ENCODE measurements at regions not wholly inside any gene's neighbourhood (a gene's known extent, or its start where the extent isn't known, plus 50 kb on each side); places are given as distances from the start of the nearest gene placed in this dataset.
"Not testable (repeated sequence)": the region's sequence is repeated elsewhere in the genome, so short reads cannot be mapped to it uniquely, and the experiment has no call there.

DNA sequence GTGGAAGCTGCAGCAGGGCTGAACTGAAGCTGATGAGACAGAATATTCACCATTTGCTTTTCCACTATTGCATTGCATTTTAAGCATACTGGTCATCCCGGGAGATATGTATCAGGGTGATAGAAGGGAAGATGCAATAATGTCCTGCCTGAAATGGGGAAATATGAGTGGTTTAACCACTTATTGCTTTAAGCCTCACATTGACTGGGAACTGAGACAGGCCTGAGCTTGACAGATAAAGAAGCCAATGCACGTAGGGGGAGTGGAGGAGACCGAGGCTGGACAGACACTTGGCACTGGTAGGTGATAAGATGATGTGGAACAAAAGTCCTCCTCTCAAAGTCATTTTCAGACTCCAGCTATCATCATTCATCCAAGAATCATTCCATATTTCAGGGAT is 911.7 kb upstream of the NCAM2 start:
- Histone ChIP-seq H3K27me3 (ENCODE audit: insufficient read depth, low read length) (no peaks in the 10 kb centered on the region), H3K27ac (ENCODE audit: low read length) (no peak overlapping the region), H3K9me3 (ENCODE audit: insufficient read depth, low read depth, low read length) (no peaks in the 10 kb centered on the region)

DNA sequence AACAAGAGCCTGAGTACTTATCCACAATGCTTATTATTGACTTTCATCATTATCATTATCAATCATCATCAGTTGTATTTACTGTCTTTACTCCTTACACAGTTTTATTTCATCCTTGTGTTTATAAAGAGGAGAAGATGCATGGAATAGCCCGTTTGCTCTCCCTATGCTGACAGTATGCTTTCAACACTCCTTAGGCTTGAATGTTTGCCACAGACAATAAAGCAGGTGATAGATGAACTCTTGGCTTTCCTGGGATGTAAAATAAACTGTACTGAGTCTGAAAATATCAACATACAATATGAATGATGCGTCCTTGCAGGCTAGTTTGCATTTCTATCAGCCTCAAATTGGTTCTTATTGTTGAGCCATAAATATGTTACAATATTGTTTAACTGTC is 891.8 kb upstream of the NCAM2 start:
- H3K36me3 ChIP-seq (ENCODE audit: insufficient read depth, low read depth, low read length), result no peaks in the 10 kb centered on the region
- no peaks in the 10 kb centered on the region for H3K27me3 ChIP-seq (ENCODE audit: insufficient read depth, low read length)
- no peak overlapping the region for H3K9ac ChIP-seq (ENCODE audit: low read depth, low read length)
- H3K27ac ChIP-seq (ENCODE audit: low read length), result no peak overlapping the region
- no peak overlapping the region for H3K4me3 ChIP-seq (ENCODE audit: low read length)
- no peaks in the 10 kb centered on the region; the same call in 1 of the 2 replicates for H3K4me1 ChIP-seq (ENCODE audit: insufficient read depth, low read length)
- H3K9me3 ChIP-seq (ENCODE audit: insufficient read depth, low read depth, low read length), result no peaks in the 10 kb centered on the region

More for the DNA sequence above, 911.7 kb upstream of the NCAM2 start:
- Histone ChIP-seq H3K9ac (ENCODE audit: low read depth, low read length) (no peak overlapping the region), H3K36me3 (ENCODE audit: insufficient read depth, low read depth, low read length) (no peaks in the 10 kb centered on the region), H3K4me3 (ENCODE audit: low read length) (no peak overlapping the region), H3K4me1 (ENCODE audit: insufficient read depth, low read length) (no peaks in the 10 kb centered on the region)

DNA sequence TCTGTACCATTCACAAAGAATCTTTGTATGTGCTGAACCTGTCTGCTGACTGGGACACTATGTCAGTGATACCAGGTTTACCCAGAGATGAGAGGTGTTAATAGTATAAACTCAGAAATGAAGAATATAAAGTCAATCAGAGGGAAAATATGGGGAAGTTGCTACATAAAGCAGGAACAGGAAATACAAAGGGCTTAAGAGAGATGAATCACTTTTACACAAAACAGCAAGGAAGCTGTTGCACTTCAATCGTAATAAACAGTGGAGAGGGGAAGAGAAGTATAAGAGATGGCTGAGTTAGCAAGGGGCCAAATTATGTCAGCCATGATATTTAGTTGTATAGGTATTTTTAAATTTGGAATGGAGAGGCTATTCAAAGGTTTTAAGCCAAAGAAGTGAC is 890.2 kb upstream of the NCAM2 start:
- H3K9ac ChIP-seq (ENCODE audit: low read depth, low read length), result no peak overlapping the region
- H3K36me3 ChIP-seq (ENCODE audit: insufficient read depth, low read depth, low read length), result no peaks in the 10 kb centered on the region
- no peaks in the 10 kb centered on the region; the same call in 1 of the 2 replicates for H3K4me1 ChIP-seq (ENCODE audit: insufficient read depth, low read length)
- H3K27ac ChIP-seq (ENCODE audit: low read length), result no peak overlapping the region
- no peaks in the 10 kb centered on the region for H3K27me3 ChIP-seq (ENCODE audit: insufficient read depth, low read length)
- no peak overlapping the region for H3K4me3 ChIP-seq (ENCODE audit: low read length)
- H3K9me3 ChIP-seq (ENCODE audit: insufficient read depth, low read depth, low read length), result no peaks in the 10 kb centered on the region

DNA sequence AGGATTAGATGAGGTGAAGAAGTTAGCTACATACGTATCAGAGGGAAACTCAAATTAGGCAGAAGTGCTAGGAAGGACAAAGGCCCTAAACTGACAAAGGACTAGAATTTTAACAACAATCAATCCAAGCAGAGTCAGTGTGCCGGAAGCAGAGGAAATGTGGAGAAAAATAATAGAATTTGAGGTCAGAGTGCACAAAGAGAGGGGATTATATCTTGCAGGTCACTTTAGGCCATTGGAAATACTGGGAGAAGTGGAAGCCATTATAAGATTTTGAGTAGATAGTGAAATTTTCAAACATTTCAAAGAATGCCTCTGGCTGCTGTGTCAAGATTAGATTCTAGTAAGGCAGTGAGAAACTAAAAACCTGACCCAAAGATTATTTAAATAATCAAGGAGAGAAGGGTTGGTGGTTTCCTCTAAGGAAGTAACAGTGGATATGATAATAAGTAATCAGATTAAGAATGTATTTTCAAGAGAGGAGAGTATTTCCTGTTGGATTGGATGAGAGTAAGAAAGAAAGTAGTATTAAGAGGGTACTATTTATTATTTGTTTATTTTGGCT is 889.2 kb upstream of the NCAM2 start:
- H3K27ac ChIP-seq (ENCODE audit: low read length), result no peak overlapping the region

DNA sequence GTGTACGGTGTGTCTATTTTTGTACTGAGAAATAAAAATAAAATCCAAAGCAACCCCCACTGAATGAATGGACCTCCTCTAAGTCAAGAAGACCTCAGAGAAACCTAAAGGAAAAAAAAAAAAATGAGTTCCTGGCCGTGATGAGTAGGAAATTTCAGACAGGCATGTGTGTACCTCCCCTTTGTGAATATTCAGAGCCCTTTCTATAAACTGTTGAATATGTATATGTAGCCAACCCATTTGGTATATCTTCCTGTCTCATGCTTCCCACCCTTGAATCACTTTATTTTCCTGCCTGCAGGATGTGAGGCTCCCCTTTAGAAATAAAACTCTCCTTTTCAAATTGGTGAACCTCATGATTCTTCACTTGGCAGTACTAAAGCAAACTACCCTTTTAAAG is 887.8 kb upstream of the NCAM2 start:
- H3K4me3 ChIP-seq (ENCODE audit: low read length), result no peak overlapping the region
- H3K27ac ChIP-seq (ENCODE audit: low read length), result no peak overlapping the region
- H3K27me3 ChIP-seq (ENCODE audit: insufficient read depth, low read length), result no peaks in the 10 kb centered on the region
- H3K9me3 ChIP-seq (ENCODE audit: insufficient read depth, low read depth, low read length), result no peaks in the 10 kb centered on the region
- no peaks in the 10 kb centered on the region for H3K36me3 ChIP-seq (ENCODE audit: insufficient read depth, low read depth, low read length)
- no peaks in the 10 kb centered on the region; the same call in 1 of the 2 replicates for H3K4me1 ChIP-seq (ENCODE audit: insufficient read depth, low read length)
- H3K9ac ChIP-seq (ENCODE audit: low read depth, low read length), result no peak overlapping the region

More for the DNA sequence above, 889.2 kb upstream of the NCAM2 start:
- H3K9me3 ChIP-seq (ENCODE audit: insufficient read depth, low read depth, low read length), result no peaks in the 10 kb centered on the region
- H3K27me3 ChIP-seq (ENCODE audit: insufficient read depth, low read length), result no peaks in the 10 kb centered on the region
- H3K4me1 ChIP-seq (ENCODE audit: insufficient read depth, low read length), result no peaks in the 10 kb centered on the region; the same call in 1 of the 2 replicates
- no peak overlapping the region for H3K9ac ChIP-seq (ENCODE audit: low read depth, low read length)
- no peak overlapping the region for H3K4me3 ChIP-seq (ENCODE audit: low read length)
- H3K36me3 ChIP-seq (ENCODE audit: insufficient read depth, low read depth, low read length), result no peaks in the 10 kb centered on the region

DNA sequence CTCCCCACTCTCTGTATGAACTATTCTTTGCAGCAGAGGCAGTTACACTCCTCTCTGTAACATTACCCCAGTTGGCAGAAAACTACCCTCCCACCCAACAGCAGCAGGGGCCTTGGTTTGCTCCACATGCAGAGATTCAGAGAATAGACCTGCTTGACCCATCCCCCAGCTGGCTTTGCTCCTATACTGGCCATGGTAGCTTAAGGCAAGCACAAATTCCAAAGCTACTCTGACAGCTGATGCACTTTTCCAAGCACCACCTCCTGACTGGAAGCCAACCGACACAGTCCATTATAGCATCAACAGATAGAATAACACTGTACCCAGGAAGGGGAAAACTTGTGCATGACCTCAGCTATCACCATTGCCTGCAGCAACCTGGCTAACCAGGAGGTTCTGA is 846.5 kb upstream of the NCAM2 start:
- Histone ChIP-seq H3K27me3 (ENCODE audit: insufficient read depth, low read length) (no peaks in the 10 kb centered on the region), H3K36me3 (ENCODE audit: insufficient read depth, low read depth, low read length) (no peaks in the 10 kb centered on the region), H3K27ac (ENCODE audit: low read length) (no peak overlapping the region), H3K9me3 (ENCODE audit: insufficient read depth, low read depth, low read length) (peaks cover 25% of the 10 kb centered on the region), H3K4me1 (ENCODE audit: insufficient read depth, low read length) (no peaks in the 10 kb centered on the region), H3K9ac (ENCODE audit: low read depth, low read length) (no peak overlapping the region), H3K4me3 (ENCODE audit: low read length) (no peak overlapping the region)

DNA sequence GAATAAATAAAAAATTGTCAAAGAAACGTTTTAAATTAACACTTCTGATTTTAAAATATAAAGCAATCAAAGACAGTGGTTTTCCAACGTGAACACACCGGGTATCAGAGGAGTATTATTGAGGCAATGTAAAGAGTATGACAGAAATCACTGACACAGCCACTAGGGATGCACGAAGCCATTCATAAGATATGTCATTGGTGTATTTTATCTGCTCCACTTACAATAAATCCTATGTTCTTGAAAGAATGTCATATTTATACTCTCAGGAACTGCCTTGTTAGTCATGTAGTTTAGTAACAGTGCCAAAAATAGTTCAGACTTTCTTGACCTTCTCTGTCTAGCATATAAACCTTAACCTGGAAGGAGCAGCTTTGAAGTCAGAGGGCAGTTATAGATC is 835.0 kb upstream of the NCAM2 start:
- no peak overlapping the region for H3K9ac ChIP-seq (ENCODE audit: low read depth, low read length)
- no peaks in the 10 kb centered on the region for H3K9me3 ChIP-seq (ENCODE audit: insufficient read depth, low read depth, low read length)
- H3K27ac ChIP-seq (ENCODE audit: low read length), result no peak overlapping the region
- H3K36me3 ChIP-seq (ENCODE audit: insufficient read depth, low read depth, low read length), result no peaks in the 10 kb centered on the region
- no peaks in the 10 kb centered on the region for H3K27me3 ChIP-seq (ENCODE audit: insufficient read depth, low read length)
- no peak overlapping the region for H3K4me3 ChIP-seq (ENCODE audit: low read length)
- no peaks in the 10 kb centered on the region for H3K4me1 ChIP-seq (ENCODE audit: insufficient read depth, low read length)

DNA sequence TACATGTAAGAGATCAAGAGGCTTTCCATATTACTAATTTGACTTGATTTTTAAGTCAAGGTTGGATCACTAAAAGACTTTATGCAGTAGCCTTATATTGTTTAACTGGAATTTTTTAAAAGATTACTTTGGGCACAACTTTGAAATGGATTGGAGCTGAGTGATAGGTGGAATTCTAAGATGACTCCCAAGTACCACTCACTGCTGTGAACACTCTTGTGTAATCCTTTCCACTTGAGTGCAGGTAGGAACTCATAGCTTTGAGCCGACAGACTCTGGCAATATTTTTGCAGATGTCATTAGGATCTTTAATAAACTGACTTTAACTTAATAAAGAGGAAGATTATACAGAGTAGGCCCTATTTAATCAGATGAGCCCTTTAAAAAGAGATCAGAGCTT is 831.1 kb upstream of the NCAM2 start:
- no peaks in the 10 kb centered on the region for H3K4me1 ChIP-seq (ENCODE audit: insufficient read depth, low read length)

DNA sequence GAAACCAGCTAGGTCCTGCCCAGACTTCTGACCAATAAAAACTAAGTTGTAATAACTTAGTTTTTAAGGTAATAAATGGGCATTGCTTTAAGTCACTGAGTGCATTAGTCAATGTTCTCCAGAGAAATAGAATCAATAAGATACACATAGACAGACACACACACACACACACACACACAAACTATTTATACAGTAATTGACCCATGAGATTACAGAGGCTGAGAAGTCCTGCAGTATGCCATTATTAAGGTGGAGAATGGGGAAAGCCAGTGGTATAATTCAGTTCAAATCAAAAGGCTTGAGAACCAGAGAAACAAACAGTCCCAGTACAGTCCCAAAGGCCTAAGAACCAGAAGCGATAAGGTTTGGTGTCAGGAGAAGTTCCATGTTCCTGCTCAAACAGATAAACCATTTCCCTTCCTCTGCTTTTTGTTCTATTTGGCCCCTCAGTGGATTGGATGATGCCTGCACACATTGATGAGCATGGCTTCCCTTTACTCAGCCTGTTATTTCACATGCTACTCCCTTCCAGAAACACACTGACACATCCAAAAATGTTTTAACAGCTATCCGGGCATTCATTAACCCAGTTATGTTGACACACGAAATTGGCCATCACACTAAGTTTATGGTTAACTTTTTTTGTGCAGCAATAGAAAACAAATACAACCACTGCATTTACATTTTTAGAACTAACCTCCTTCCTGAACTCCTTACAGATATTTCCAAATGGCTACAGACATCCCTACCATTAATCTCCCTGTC is 828.2 kb upstream of the NCAM2 start:
- no peak overlapping the region for H3K4me3 ChIP-seq (ENCODE audit: low read length)
- H3K36me3 ChIP-seq (ENCODE audit: insufficient read depth, low read depth, low read length), result no peaks in the 10 kb centered on the region
- H3K9ac ChIP-seq (ENCODE audit: low read depth, low read length), result no peak overlapping the region
- no peak overlapping the region for H3K27ac ChIP-seq (ENCODE audit: low read length)
- no peaks in the 10 kb centered on the region for H3K4me1 ChIP-seq (ENCODE audit: insufficient read depth, low read length)
- H3K9me3 ChIP-seq (ENCODE audit: insufficient read depth, low read depth, low read length), result no peaks in the 10 kb centered on the region
- H3K27me3 ChIP-seq (ENCODE audit: insufficient read depth, low read length), result no peaks in the 10 kb centered on the region

More for the DNA sequence above, 831.1 kb upstream of the NCAM2 start:
- Histone ChIP-seq H3K36me3 (ENCODE audit: insufficient read depth, low read depth, low read length) (no peaks in the 10 kb centered on the region), H3K27me3 (ENCODE audit: insufficient read depth, low read length) (no peaks in the 10 kb centered on the region), H3K9ac (ENCODE audit: low read depth, low read length) (no peak overlapping the region), H3K27ac (ENCODE audit: low read length) (no peak overlapping the region), H3K4me3 (ENCODE audit: low read length) (no peak overlapping the region), H3K9me3 (ENCODE audit: insufficient read depth, low read depth, low read length) (no peaks in the 10 kb centered on the region)

DNA sequence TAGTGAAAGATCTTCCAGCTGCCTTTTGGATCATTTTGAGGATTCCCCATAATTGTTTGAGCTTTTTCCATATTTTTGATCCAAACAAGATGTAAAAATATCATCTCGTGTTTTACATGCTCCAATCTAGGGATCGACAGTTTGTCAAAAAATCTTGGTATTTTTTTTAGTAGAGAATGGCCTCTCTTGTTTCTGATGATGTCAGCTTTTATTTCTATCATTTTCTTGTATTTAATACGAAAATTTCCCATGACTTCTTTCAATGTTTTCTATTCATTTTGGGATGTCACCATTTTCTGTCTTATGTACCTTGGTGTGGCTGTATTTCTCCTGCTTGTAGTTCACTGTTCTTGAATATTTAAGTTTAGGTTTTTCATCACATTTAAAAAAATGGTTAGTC is 812.0 kb upstream of the NCAM2 start:
- Histone ChIP-seq H3K36me3 (ENCODE audit: insufficient read depth, low read depth, low read length) (no peaks in the 10 kb centered on the region), H3K4me1 (ENCODE audit: insufficient read depth, low read length) (no peaks in the 10 kb centered on the region), H3K9ac (ENCODE audit: low read depth, low read length) (no peak overlapping the region), H3K4me3 (ENCODE audit: low read length) (no peak overlapping the region), H3K9me3 (ENCODE audit: insufficient read depth, low read depth, low read length) (peaks cover 7% of the 10 kb centered on the region), H3K27me3 (ENCODE audit: insufficient read depth, low read length) (no peaks in the 10 kb centered on the region), H3K27ac (ENCODE audit: low read length) (no peak overlapping the region)

DNA sequence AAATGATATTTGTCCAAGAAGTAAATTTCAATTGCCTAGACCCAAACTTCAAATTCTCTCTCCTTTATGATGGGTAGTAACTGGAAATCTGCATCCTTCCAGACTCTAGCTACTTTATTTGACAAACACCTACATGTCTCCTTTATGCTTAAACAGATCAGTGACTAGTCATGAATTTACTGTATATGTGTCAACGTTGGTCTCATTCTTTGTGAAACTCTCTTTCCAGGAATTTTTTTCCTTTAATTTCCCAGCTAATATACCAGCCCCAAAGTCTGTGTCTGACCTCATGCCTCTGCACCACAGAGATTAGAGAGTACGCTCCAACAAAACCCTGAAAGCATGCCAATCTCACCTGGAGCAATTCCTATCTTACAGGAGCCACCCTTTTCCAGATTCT is 811.2 kb upstream of the NCAM2 start:
- Histone ChIP-seq H3K27ac (ENCODE audit: low read length) (no peak overlapping the region), H3K27me3 (ENCODE audit: insufficient read depth, low read length) (no peaks in the 10 kb centered on the region), H3K4me3 (ENCODE audit: low read length) (no peak overlapping the region)

DNA sequence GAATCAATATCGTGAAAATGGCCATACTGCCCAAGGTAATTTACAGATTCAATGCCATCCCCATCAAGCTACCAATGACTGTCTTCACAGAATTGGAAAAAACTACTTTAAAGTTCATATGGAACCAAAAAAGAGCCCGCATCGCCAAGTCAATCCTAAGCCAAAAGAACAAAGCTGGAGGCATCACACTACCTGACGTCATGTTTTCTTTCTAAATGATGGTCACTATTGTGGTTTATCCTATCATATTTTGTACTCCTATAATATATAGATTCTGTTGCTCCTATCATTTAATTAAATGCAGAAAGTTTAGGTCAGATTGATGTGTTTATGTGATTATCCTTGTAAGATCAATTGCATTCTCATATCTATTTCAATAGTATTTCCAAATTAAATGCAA is 796.9 kb upstream of the NCAM2 start:
- not testable (repeated sequence) for H3K9ac ChIP-seq (ENCODE audit: low read depth, low read length); H3K9me3 ChIP-seq (ENCODE audit: insufficient read depth, low read depth, low read length); H3K4me1 ChIP-seq (ENCODE audit: insufficient read depth, low read length); H3K36me3 ChIP-seq (ENCODE audit: insufficient read depth, low read depth, low read length); H3K4me3 ChIP-seq (ENCODE audit: low read length); H3K27me3 ChIP-seq (ENCODE audit: insufficient read depth, low read length); H3K27ac ChIP-seq (ENCODE audit: low read length)

More for the DNA sequence above, 811.2 kb upstream of the NCAM2 start:
- H3K9me3 ChIP-seq (ENCODE audit: insufficient read depth, low read depth, low read length), result peaks cover 7% of the 10 kb centered on the region
- no peaks in the 10 kb centered on the region for H3K36me3 ChIP-seq (ENCODE audit: insufficient read depth, low read depth, low read length)
- H3K9ac ChIP-seq (ENCODE audit: low read depth, low read length), result no peak overlapping the region
- H3K4me1 ChIP-seq (ENCODE audit: insufficient read depth, low read length), result no peaks in the 10 kb centered on the region
